ENCODE measurements at regions not wholly inside any gene's neighbourhood (a gene's known extent, or its start where the extent isn't known, plus 50 kb on each side); places are given as distances from the start of the nearest gene placed in this dataset.

- peaks cover 3% of the 10 kb centered on the region for H3K27me3 Mint-ChIP-seq (ENCODE audit: low read depth)
- Histone ChIP-seq H3K18ac (ENCODE audit: insufficient read length, low read depth, low read length) (no peak overlapping the region), H3K27ac (ENCODE audit: insufficient read length, low read depth, low read length) (no peak overlapping the region), H4K20me1 (ENCODE audit: control insufficient read depth, insufficient read depth, insufficient read length) (no peaks in the 10 kb centered on the region), H3K9ac (ENCODE audit: extremely low read depth, insufficient read length, low read length) (no peak overlapping the region), H2BK120ac (ENCODE audit: low read depth, low read length, poor library complexity, severe bottlenecking) (no peak overlapping the region), H3K9me3 (ENCODE audit: control insufficient read depth, low read depth, low read length) (peaks cover 86% of the 10 kb centered on the region), H3K79me1 (ENCODE audit: insufficient read depth, low read depth, low read length, poor library complexity, severe bottlenecking) (no peaks in the 10 kb centered on the region), H2AK5ac (ENCODE audit: insufficient read length, low read length) (no peak overlapping the region), H4K5ac (ENCODE audit: insufficient read length, low read depth, low read length) (no peak overlapping the region), H2AFZ (ENCODE audit: low read length) (no peak overlapping the region), H4K8ac (replicated peaks; ENCODE audit: insufficient read length, low read depth, low read length) (no peak overlapping the region), H2BK15ac (ENCODE audit: low read depth, low read length) (no peak overlapping the region), H2BK12ac (ENCODE audit: insufficient read length, low read depth, low read length) (no peak overlapping the region), H4K91ac (ENCODE audit: insufficient read length, low read depth, low read length) (no peak overlapping the region), H3K4me2 (ENCODE audit: insufficient read depth, insufficient read length, low read length) (no peak overlapping the region), H2BK20ac (ENCODE audit: low read depth, low read length, poor library complexity, severe bottlenecking) (no peak overlapping the region), H3K4ac (ENCODE audit: low read depth, low read length) (no peak overlapping the region), H3K14ac (ENCODE audit: insufficient read depth, low read length) (no peak overlapping the region), H3T11ph (ENCODE audit: low read length) (no peak overlapping the region), H3K79me2 (ENCODE audit: insufficient read depth, low read length) (no peaks in the 10 kb centered on the region), H3K23me2 (ENCODE audit: insufficient read length, low read depth, low read length, poor library complexity, severe bottlenecking) (no peaks in the 10 kb centered on the region), H3K23ac (ENCODE audit: insufficient read length, low read depth, low read length) (no peak overlapping the region), H3K4me1 (ENCODE audit: insufficient read depth, low read length) (no peaks in the 10 kb centered on the region), H2BK5ac (ENCODE audit: insufficient read length, low read length) (no peak overlapping the region), H3K56ac (ENCODE audit: insufficient read length, low read depth, low read length) (no peak overlapping the region), H3K27me3 (ENCODE audit: insufficient read depth, low read length) (no peaks in the 10 kb centered on the region)
- no peak for TF ChIP-seq CTCF (conservative IDR thresholded peaks at IDR 0.05)
- H3K36me3 Mint-ChIP-seq (ENCODE audit: insufficient read depth in 1 of 3, low read depth in 3 of 3): peaks cover 5 to 20% (median 17%) of the 10 kb centered on the region in 3 experiments; a peak in 6 of 7 replicates
- peaks cover 71 to 74% of the 10 kb centered on the region in 2 experiments for H3K9me3 Mint-ChIP-seq
- no peak overlapping the region for H3K27ac Mint-ChIP-seq
- no peak overlapping the region for H3K4me3 Mint-ChIP-seq
- no CpG with 5 or more reads among the region's 6 CpGs for WGBS (ENCODE audit: extremely low coverage, insufficient read length, low lambda C conversion rate)
- no peak for DNase-seq
- no peaks in the 10 kb centered on the region for H3K4me1 Mint-ChIP-seq
Observed at GRCh38 chr13:19070398-19070735, 111.3 kb downstream of the TUBA3C start.
